HEK293 (cell line): ENCODE measurements at regions not wholly inside any gene's neighbourhood (a gene's known extent, or its start where the extent isn't known, plus 50 kb on each side); places are given as distances from the start of the nearest gene placed in this dataset.

ENCODE experiments used
- CTCF ChIA-PET: fragments of 350-600 bp; formaldehyde crosslinking; extraction: SDS; loops from one replicate; lab custom pipeline; 2021; ENCODE audit warnings: antibody characterized with exemption; lab: Yijun Ruan, JAX
- POLR2A ChIA-PET: fragments of 300-600 bp; formaldehyde crosslinking; extraction: SDS; loops from one replicate; lab custom pipeline; 2020; ENCODE audit warnings: antibody characterized with exemption, inconsistent platforms; lab: Yijun Ruan, JAX
- H3K27ac ChIP-seq: fragments of 200-500 bp; sonication (Bioruptor generic); 2 replicates; pipeline ENCODE4 v1.5.1; 2014; ENCODE audit warnings: low read depth, low read length, control low read depth, inconsistent platforms; ENCODE audit errors: extremely low read depth
- H3K36me3 ChIP-seq, 2 experiments: fragments of 200-500 bp in 1 of 2; sonication (Bioruptor generic) in 1 of 2; 1 replicate in 1 of 2; 2 replicates in 1 of 2; pipeline ENCODE4 v1.5.1; 2014 to 2017; ENCODE audit warnings: inconsistent platforms in 2 of 2, low read length in 2 of 2; ENCODE audit not compliant: control insufficient read depth in 2 of 2, insufficient read depth in 1 of 2
- H3K4me1 ChIP-seq: fragments of 200-500 bp; sonication (Bioruptor generic); 2 replicates; pipeline ENCODE4 v1.5.1; 2014; ENCODE audit warnings: mild to moderate bottlenecking, low read length, inconsistent platforms; ENCODE audit not compliant: control insufficient read depth, insufficient read depth
- H3K4me3 ChIP-seq: 2 replicates; pipeline ENCODE4 v1.5.1; 2011; ENCODE audit warnings: low read depth, mild to moderate bottlenecking, control low read depth, low read length, moderate library complexity
- H3K9me3 ChIP-seq: fragments of 200-500 bp; sonication (Bioruptor generic); 2 replicates; pipeline ENCODE4 v1.5.1; 2014; ENCODE audit warnings: low read depth, low read length, inconsistent platforms; ENCODE audit not compliant: control insufficient read depth, insufficient read depth
- KLF10 ChIP-seq: fragments of 450-650 bp; IDR thresholded peaks from 2 replicates; pipeline ENCODE4 v1.5.1; 2018; ENCODE audit warnings: missing biosample characterization, mild to moderate bottlenecking, missing genetic modification characterization
- ZBTB1 ChIP-seq: fragments of 450-650 bp; formaldehyde crosslinking; IDR thresholded peaks from 2 replicates; pipeline ENCODE4 v1.5.1; 2016; ENCODE audit warnings: missing biosample characterization, missing genetic modification characterization
- ZBTB17 ChIP-seq: fragments of 450-650 bp; formaldehyde crosslinking; IDR thresholded peaks from 2 replicates; pipeline ENCODE4 v1.5.1; 2016; ENCODE audit warnings: missing biosample characterization, missing genetic modification characterization
- ZBTB7A ChIP-seq: fragments of 450-650 bp; formaldehyde crosslinking; IDR thresholded peaks from 2 replicates; pipeline ENCODE4 v1.5.1; 2016; ENCODE audit warnings: low read depth, missing biosample characterization, missing genetic modification characterization
- ZFHX2 ChIP-seq: fragments of 450-650 bp; formaldehyde crosslinking; conservative IDR thresholded peaks from 2 replicates; pipeline ENCODE4 v1.5.1; 2016; ENCODE audit warnings: missing biosample characterization, missing genetic modification characterization
- ZNF211 ChIP-seq: fragments of 450-650 bp; formaldehyde crosslinking; IDR thresholded peaks from 2 replicates; pipeline ENCODE4 v1.5.1; 2016; ENCODE audit warnings: low read depth, missing biosample characterization, missing genetic modification characterization
- ZNF214 ChIP-seq: fragments of 450-650 bp; formaldehyde crosslinking; IDR thresholded peaks from 2 replicates; pipeline ENCODE4 v1.5.1; 2017; ENCODE audit warnings: missing biosample characterization, mild to moderate bottlenecking, missing genetic modification characterization, borderline replicate concordance
- ZNF221 ChIP-seq: fragments of 450-650 bp; formaldehyde crosslinking; IDR thresholded peaks from 2 replicates; pipeline ENCODE4 v1.5.1; 2017; ENCODE audit warnings: missing biosample characterization, missing genetic modification characterization, borderline replicate concordance
- ZNF518A ChIP-seq: fragments of 450-650 bp; formaldehyde crosslinking; conservative IDR thresholded peaks from 2 replicates; pipeline ENCODE4 v1.5.1; 2016; ENCODE audit warnings: low read depth, missing biosample characterization, missing genetic modification characterization
- ZNF560 ChIP-seq: fragments of 450-650 bp; formaldehyde crosslinking; IDR thresholded peaks from 2 replicates; pipeline ENCODE4 v1.5.1; 2017; ENCODE audit warnings: missing biosample characterization, missing genetic modification characterization, borderline replicate concordance
- ZNF600 ChIP-seq: fragments of 450-650 bp; formaldehyde crosslinking; IDR thresholded peaks from 2 replicates; pipeline ENCODE4 v1.5.1; 2016; ENCODE audit warnings: missing biosample characterization, missing genetic modification characterization
- ZNF747 ChIP-seq: fragments of 450-650 bp; formaldehyde crosslinking; IDR thresholded peaks from 2 replicates; pipeline ENCODE4 v1.5.1; 2016; ENCODE audit warnings: missing biosample characterization, missing genetic modification characterization
- TF ChIP-seq, protein P1 (sequence below): fragments of 450-650 bp; IDR thresholded peaks from 2 replicates; pipeline ENCODE4 v1.5.1; 2018; ENCODE audit warnings: missing biosample characterization, missing genetic modification characterization
- TF ChIP-seq, protein P2 (sequence below): fragments of 450-650 bp; formaldehyde crosslinking; IDR thresholded peaks from 2 replicates; pipeline ENCODE4 v1.5.1; 2016; ENCODE audit warnings: missing biosample characterization, missing genetic modification characterization
- TF ChIP-seq, protein P3 (sequence below): fragments of 450-650 bp; formaldehyde crosslinking; IDR thresholded peaks from 2 replicates; pipeline ENCODE4 v1.5.1; 2017; ENCODE audit warnings: missing biosample characterization, mild to moderate bottlenecking, missing genetic modification characterization, moderate library complexity

- TF ChIP-seq, protein P1, sequence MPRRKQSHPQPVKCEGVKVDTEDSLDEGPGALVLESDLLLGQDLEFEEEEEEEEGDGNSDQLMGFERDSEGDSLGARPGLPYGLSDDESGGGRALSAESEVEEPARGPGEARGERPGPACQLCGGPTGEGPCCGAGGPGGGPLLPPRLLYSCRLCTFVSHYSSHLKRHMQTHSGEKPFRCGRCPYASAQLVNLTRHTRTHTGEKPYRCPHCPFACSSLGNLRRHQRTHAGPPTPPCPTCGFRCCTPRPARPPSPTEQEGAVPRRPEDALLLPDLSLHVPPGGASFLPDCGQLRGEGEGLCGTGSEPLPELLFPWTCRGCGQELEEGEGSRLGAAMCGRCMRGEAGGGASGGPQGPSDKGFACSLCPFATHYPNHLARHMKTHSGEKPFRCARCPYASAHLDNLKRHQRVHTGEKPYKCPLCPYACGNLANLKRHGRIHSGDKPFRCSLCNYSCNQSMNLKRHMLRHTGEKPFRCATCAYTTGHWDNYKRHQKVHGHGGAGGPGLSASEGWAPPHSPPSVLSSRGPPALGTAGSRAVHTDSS (tag by site-specific recombination) = no peak
- TF ChIP-seq, protein P2, sequence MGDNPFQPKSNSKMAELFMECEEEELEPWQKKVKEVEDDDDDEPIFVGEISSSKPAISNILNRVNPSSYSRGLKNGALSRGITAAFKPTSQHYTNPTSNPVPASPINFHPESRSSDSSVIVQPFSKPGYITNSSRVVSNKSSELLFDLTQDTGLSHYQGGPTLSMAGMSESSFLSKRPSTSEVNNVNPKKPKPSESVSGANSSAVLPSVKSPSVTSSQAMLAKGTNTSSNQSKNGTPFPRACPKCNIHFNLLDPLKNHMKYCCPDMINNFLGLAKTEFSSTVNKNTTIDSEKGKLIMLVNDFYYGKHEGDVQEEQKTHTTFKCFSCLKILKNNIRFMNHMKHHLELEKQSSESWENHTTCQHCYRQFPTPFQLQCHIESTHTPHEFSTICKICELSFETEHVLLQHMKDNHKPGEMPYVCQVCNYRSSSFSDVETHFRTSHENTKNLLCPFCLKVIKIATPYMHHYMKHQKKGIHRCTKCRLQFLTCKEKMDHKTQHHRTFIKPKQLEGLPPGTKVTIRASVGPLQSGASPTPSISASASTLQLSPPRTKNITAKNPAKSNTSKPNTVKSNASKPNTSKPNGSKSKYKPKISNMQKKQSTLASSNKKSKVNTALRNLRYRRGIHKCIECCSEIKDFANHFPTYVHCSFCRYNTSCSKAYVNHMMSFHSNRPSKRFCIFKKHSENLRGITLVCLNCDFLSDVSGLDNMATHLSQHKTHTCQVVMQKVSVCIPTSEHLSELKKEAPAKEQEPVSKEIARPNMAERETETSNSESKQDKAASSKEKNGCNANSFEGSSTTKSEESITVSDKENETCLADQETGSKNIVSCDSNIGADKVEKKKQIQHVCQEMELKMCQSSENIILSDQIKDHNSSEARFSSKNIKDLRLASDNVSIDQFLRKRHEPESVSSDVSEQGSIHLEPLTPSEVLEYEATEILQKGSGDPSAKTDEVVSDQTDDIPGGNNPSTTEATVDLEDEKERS = no peak
- no peak for TF ChIP-seq KLF10
Observed at GRCh38 chr5:165871291-165871690, 2365.9 kb downstream of the MAT2B start (continued).

- Histone ChIP-seq H3K4me1 (no peaks in the 10 kb centered on the region), H3K27ac (no peak overlapping the region)
- TF ChIP-seq ZNF560 (no peak), ZBTB1 (tag by site-specific recombination) (no peak)
- TF ChIP-seq, all 188 proteins: peak for 0
- Histone ChIP-seq H3K4me3 (no peak overlapping the region), H3K9me3 (no peaks in the 10 kb centered on the region), H3K36me3 (no peaks in the 10 kb centered on the region)
- ChIA-PET CTCF (interaction anchor here (0.6 kb wide), 1 partner anchor 9 kb away, joined by 3 read pairs; no protein-coding TSS in a partner anchor), POLR2A (no interaction called here)
Observed at GRCh38 chr5:165874851-165875250, 2369.4 kb downstream of the MAT2B start.

DNA sequence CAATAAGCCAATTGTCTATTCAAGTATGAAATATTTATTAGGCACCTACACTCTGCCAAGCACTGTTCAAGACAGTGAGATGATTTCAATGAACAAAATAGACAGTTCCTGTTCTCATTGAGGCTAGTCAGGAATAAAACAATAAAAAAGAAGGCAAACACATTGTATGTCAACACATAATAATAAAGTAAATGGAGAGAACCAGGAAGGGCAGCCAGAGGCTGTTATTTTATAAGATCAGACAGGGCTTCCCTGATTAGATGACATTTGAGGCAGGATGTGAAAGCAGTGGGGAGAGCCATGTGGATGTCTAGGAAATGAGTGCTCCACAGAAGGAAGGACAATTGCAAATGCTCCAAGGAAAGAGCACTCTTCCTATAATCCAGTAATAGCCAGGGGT is 2371.1 kb downstream of the MAT2B start:
- Histone ChIP-seq H3K36me3 (no peaks in the 10 kb centered on the region), H3K9me3 (no peaks in the 10 kb centered on the region), H3K4me3 (no peak overlapping the region), H3K4me1 (no peaks in the 10 kb centered on the region), H3K27ac (no peak overlapping the region)
- CTCF ChIA-PET = no interaction called here
- TF ChIP-seq ZNF214 (tag by site-specific recombination) (no peak), ZBTB7A (tag by site-specific recombination) (no peak), ZBTB17 (tag by site-specific recombination) (no peak), ZFHX2 (tag by site-specific recombination) (no peak), ZNF211 (tag by site-specific recombination) (no peak), ZNF600 (tag by site-specific recombination) (no peak), ZNF221 (no peak)
- TF ChIP-seq, protein P3, sequence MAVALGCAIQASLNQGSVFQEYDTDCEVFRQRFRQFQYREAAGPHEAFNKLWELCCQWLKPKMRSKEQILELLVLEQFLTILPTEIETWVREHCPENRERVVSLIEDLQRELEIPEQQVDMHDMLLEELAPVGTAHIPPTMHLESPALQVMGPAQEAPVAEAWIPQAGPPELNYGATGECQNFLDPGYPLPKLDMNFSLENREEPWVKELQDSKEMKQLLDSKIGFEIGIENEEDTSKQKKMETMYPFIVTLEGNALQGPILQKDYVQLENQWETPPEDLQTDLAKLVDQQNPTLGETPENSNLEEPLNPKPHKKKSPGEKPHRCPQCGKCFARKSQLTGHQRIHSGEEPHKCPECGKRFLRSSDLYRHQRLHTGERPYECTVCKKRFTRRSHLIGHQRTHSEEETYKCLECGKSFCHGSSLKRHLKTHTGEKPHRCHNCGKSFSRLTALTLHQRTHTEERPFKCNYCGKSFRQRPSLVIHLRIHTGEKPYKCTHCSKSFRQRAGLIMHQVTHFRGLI = no peak
- POLR2A ChIA-PET = no interaction called here

- Histone ChIP-seq H3K36me3 (no peaks in the 10 kb centered on the region), H3K9me3 (no peaks in the 10 kb centered on the region), H3K27ac (no peak overlapping the region), H3K4me3 (no peak overlapping the region), H3K4me1 (no peaks in the 10 kb centered on the region)
- CTCF ChIA-PET = no interaction called here
- POLR2A ChIA-PET = no interaction called here
- TF ChIP-seq ZNF747 (no peak), ZNF518A (tag by site-specific recombination) (no peak)
Observed at GRCh38 chr5:165877475-165877874, 2372.1 kb downstream of the MAT2B start.
